Kidney tubule cell (primary cell): ENCODE measurements at regions not wholly inside any gene's neighbourhood (a gene's known extent, or its start where the extent isn't known, plus 50 kb on each side); places are given as distances from the start of the nearest gene placed in this dataset.
"Not testable (repeated sequence)": the region's sequence is repeated elsewhere in the genome, so short reads cannot be mapped to it uniquely, and the experiment has no call there.

Source experiments
- DNase-seq: peaks from one replicate; pipeline ENCODE4 v3.0.0-alpha.2; 2018; ENCODE audit warnings: low spot score

GRCh38 chr5:63563008-63563917 is 399.0 kb downstream of the HTR1A start:
- DNase-seq: peak; percentile 4

- peak; percentile 33 for DNase-seq
Observed at GRCh38 chr5:63555874-63556273, 406.4 kb downstream of the HTR1A start.

GRCh38 chr5:63554191-63554590 is 408.1 kb downstream of the HTR1A start:
- DNase-seq: peak; percentile 2

- DNase-seq: peak; percentile 56
Observed at GRCh38 chr5:63553073-63553472, 409.2 kb downstream of the HTR1A start.

- no peak for DNase-seq
Observed at GRCh38 chr5:63535840-63536602, 426.2 kb downstream of the HTR1A start.

GRCh38 chr5:63524281-63524680 is 438.0 kb downstream of the HTR1A start:
- no peak for DNase-seq

GRCh38 chr5:63516006-63516405 is 446.2 kb downstream of the HTR1A start:
- DNase-seq: no peak

- no peak for DNase-seq
Observed at GRCh38 chr5:63500242-63500641, 462.0 kb downstream of the HTR1A start.

- DNase-seq: no peak
Observed at GRCh38 chr5:63495225-63495624, 467.0 kb downstream of the HTR1A start.

GRCh38 chr5:63483338-63483737 is 478.9 kb downstream of the HTR1A start:
- no peak for DNase-seq

- no peak for DNase-seq
Observed at GRCh38 chr5:63473335-63473967, 488.8 kb downstream of the HTR1A start.

- peak; percentile 52 for DNase-seq
Observed at GRCh38 chr5:63456279-63456678, 506.0 kb downstream of the HTR1A start.

GRCh38 chr5:63451188-63451587 is 511.1 kb downstream of the HTR1A start:
- DNase-seq: no peak

- no peak for DNase-seq
Observed at GRCh38 chr5:63439537-63439936, 522.7 kb downstream of the HTR1A start.

- no peak for DNase-seq
Observed at GRCh38 chr5:63409737-63410136, 552.5 kb downstream of the HTR1A start.

GRCh38 chr5:63408984-63409383 is 553.3 kb downstream of the HTR1A start:
- no peak for DNase-seq

GRCh38 chr5:63401436-63402046 is 560.7 kb downstream of the HTR1A start:
- peak; percentile 70 for DNase-seq

- DNase-seq: no peak
Observed at GRCh38 chr5:63400079-63400478, 562.2 kb downstream of the HTR1A start.

- DNase-seq: peak; percentile 93
Observed at GRCh38 chr5:63398346-63398745, 563.9 kb downstream of the HTR1A start.

- not testable (repeated sequence) for DNase-seq
Observed at GRCh38 chr5:63388188-63388587, 574.1 kb downstream of the HTR1A start.

- no peak for DNase-seq
Observed at GRCh38 chr5:63375851-63376250, 586.4 kb downstream of the HTR1A start.

- DNase-seq: no peak
Observed at GRCh38 chr5:63374085-63374484, 588.2 kb downstream of the HTR1A start.
